ENCODE measurements at regions not wholly inside any gene's neighbourhood (a gene's known extent, or its start where the extent isn't known, plus 50 kb on each side); places are given as distances from the start of the nearest gene placed in this dataset.

DNA sequence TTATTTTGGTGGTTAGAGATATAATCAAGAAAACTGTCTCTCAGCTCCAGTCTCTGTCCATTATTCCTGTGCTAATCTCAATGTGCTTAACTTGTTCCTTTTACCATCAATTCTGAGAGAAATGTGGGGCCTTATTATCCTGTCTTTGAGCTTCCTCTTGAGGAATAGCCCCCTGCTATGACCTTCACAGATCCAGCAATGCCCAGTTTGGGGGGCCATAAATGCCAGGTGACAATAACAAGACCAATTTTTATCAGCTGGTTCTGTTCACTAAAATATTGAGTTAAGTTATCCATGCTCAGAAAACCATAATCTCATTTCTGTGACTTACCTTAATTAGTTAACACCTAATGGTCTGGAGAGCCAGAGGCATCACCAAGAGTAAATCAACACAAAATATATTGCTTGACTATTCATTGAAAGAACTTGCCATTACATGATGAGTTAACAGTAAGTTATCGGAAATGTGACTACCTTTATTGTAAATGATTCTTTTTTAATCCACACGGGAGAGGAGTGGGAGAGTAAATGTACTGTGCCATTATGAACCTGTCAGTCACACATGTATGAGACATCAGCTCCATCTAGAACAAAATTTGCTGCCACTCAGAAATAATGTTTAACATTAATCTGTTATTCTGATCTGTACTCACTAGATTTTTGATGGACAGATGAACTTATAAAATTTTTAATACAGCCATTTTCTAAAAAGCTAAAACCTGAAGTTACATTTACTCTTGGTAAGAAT is 149.7 kb downstream of the ID4 start:
- DNase-seq (ENCODE audit: low spot score in 2 of 2), result no peak
- WGBS, 2 donors, result 86 to 88% methylated on average over 2 of the region's 2 CpGs
- H3K36me3 ChIP-seq, result no peaks in the 10 kb centered on the region
- no peaks in the 10 kb centered on the region for H3K27me3 ChIP-seq
- H3K4me1 ChIP-seq, result no peaks in the 10 kb centered on the region
- TF ChIP-seq POLR2A (IDR thresholded peaks at IDR 0.05), result no peak
- TF ChIP-seq EP300 (IDR thresholded peaks at IDR 0.05), result no peak
- TF ChIP-seq, protein P1, sequence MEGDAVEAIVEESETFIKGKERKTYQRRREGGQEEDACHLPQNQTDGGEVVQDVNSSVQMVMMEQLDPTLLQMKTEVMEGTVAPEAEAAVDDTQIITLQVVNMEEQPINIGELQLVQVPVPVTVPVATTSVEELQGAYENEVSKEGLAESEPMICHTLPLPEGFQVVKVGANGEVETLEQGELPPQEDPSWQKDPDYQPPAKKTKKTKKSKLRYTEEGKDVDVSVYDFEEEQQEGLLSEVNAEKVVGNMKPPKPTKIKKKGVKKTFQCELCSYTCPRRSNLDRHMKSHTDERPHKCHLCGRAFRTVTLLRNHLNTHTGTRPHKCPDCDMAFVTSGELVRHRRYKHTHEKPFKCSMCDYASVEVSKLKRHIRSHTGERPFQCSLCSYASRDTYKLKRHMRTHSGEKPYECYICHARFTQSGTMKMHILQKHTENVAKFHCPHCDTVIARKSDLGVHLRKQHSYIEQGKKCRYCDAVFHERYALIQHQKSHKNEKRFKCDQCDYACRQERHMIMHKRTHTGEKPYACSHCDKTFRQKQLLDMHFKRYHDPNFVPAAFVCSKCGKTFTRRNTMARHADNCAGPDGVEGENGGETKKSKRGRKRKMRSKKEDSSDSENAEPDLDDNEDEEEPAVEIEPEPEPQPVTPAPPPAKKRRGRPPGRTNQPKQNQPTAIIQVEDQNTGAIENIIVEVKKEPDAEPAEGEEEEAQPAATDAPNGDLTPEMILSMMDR (IDR thresholded peaks at IDR 0.05), result no peak
- H3K9me3 ChIP-seq, result no peaks in the 10 kb centered on the region
- no peak overlapping the region for H3K4me3 ChIP-seq
- no peak overlapping the region for H3K27ac ChIP-seq

DNA sequence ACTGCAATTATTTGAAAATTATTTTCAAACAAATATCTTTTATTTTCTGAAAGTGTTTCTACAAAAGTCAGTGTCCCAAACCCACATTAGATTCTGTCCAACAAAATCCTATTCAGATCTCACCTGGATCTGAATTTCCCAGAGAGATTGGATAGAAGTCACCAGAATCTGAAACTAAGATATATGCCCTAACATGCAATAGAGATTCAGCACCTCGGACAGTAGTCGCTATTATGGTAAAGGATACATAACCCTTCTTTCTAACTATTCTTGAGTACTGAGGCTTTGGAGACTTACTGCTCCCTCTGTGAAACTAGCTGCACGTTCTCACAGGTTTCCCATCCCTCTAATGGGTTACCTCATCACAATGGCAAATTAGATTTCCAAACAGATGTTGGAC is 151.4 kb downstream of the ID4 start:
- Histone ChIP-seq H3K36me3 (no peaks in the 10 kb centered on the region), H3K9me3 (no peaks in the 10 kb centered on the region), H3K4me1 (no peaks in the 10 kb centered on the region), H3K27ac (no peak overlapping the region), H3K4me3 (no peak overlapping the region), H3K27me3 (no peaks in the 10 kb centered on the region)
- 3 to 7% methylated on average over 3 of the region's 3 CpGs for WGBS, 2 donors
- DNase-seq (ENCODE audit: low spot score in 2 of 2), result no peak
- no peak for TF ChIP-seq EP300 (IDR thresholded peaks at IDR 0.05)
- TF ChIP-seq, protein P1 (IDR thresholded peaks at IDR 0.05), result no peak
- no peak for TF ChIP-seq POLR2A (IDR thresholded peaks at IDR 0.05)

DNA sequence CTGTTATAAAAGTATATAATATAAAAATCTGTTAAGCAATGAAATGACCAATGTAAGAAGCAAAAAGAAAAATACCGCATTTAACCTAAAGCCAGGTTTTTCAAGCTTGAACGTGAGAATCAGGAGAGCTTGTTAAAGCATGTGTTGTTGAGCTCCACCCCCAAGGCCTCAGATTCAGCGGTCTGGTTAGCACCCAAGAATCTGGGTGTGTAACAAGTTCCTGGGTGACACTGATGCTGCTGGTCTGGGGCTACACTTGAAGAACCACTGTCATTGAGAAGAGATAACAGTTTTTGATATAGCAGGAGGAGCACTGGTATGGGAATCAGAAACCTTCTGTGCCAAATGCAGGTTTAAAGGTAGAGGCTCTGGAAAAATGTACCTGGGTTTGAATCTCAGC is 154.0 kb downstream of the ID4 start:
- no peaks in the 10 kb centered on the region for H3K27me3 ChIP-seq
- H3K4me3 ChIP-seq, result no peak overlapping the region
- no peaks in the 10 kb centered on the region for H3K4me1 ChIP-seq
- 59 to 60% methylated on average over 3 of the region's 3 CpGs for WGBS, 2 donors
- no peaks in the 10 kb centered on the region for H3K9me3 ChIP-seq
- TF ChIP-seq, protein P1 (IDR thresholded peaks at IDR 0.05), result no peak
- TF ChIP-seq EP300 (IDR thresholded peaks at IDR 0.05) (no peak), POLR2A (IDR thresholded peaks at IDR 0.05) (no peak)
- H3K36me3 ChIP-seq, result no peaks in the 10 kb centered on the region
- no peak for DNase-seq (ENCODE audit: low spot score in 2 of 2)
- no peak overlapping the region for H3K27ac ChIP-seq

DNA sequence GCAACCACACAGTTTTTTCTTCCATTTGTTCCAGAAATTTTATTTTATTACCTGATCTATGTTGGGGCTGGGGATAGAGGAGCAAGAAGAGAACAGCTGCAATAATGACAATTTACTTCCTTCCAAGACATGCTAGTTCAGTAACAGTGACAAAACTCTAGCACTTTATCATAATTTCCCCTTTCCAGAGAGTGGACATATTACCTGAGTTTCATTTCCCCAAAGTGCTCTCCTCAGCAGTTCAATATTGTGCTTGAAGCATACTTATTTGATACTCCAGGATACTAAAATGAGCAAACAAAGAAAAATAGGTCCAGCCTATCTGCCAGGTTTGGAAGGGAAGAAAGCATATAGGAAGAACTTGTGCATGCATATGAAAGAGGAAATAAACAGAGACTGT is 157.7 kb downstream of the ID4 start:
- TF ChIP-seq, protein P1 (IDR thresholded peaks at IDR 0.05), result no peak
- TF ChIP-seq EP300 (IDR thresholded peaks at IDR 0.05) (no peak), POLR2A (IDR thresholded peaks at IDR 0.05) (no peak)
- Histone ChIP-seq H3K4me3 (no peak overlapping the region), H3K27ac (no peak overlapping the region), H3K36me3 (no peaks in the 10 kb centered on the region), H3K27me3 (no peaks in the 10 kb centered on the region), H3K9me3 (no peaks in the 10 kb centered on the region), H3K4me1 (no peaks in the 10 kb centered on the region)
- no peak for DNase-seq (ENCODE audit: low spot score in 2 of 2)

DNA sequence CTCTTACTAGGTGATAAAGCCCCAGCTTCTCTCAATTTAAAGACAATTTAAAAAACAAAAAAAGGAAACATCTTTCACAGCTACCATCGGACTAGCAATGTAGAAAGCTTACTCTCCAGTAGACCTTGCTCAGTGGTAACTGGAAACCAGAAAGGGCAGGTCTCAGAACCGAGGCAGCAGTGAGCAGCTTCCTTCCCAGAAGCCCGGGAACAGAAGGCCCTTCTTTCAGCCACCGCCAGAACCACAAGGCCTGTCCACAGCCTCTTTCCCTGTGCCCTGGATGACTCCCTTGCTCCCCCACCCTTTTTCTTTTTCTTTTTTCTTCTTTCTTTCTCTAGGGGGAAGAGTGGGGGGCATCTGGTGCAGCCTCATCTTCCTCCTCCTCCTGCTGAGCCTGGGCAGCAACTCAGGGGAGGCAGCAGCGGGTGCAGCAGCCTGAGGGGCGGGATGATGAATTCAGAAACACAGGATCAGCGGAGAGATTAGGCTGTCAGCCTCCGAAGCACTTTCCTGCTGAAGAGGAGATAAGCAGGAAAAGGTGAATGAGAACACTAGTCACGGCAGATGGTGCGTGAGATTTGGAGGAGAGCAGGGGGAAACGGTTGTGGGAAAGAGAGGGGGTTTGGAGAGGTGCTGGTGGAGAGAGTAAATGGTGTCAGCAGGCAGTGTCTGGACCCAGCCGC is 158.5 kb downstream of the ID4 start:
- no peak overlapping the region for H3K4me3 ChIP-seq
- H3K4me1 ChIP-seq, result no peaks in the 10 kb centered on the region
- no peaks in the 10 kb centered on the region for H3K36me3 ChIP-seq
- WGBS, 2 donors, result 48 to 56% methylated on average over 12 of the region's 12 CpGs
- H3K27ac ChIP-seq, result no peak overlapping the region
- DNase-seq (ENCODE audit: low spot score in 2 of 2), result no peak
- H3K9me3 ChIP-seq, result no peaks in the 10 kb centered on the region
- H3K27me3 ChIP-seq, result no peaks in the 10 kb centered on the region
- TF ChIP-seq, protein P1 (IDR thresholded peaks at IDR 0.05), result no peak
- no peak for TF ChIP-seq EP300 (IDR thresholded peaks at IDR 0.05)

All from tibial nerve (tissue), 4 donors.